K562 (cell line): ENCODE measurements at regions not wholly inside any gene's neighbourhood (a gene's known extent, or its start where the extent isn't known, plus 50 kb on each side); places are given as distances from the start of the nearest gene placed in this dataset.

Experiments
- CTCF ChIP-seq, 3 experiments: IDR thresholded peaks in 2 of 3; conservative IDR thresholded peaks in 1 of 3; 2 replicates each; pipeline ENCODE4 v1.5.1; 2011 to 2012; ENCODE audit warnings: low read length in 3 of 3, mild to moderate bottlenecking in 3 of 3, control low read depth in 2 of 3, improper control_type of control experiment in 1 of 3, inconsistent platforms in 1 of 3, low read depth in 1 of 3, mixed read lengths in 1 of 3, moderate library complexity in 1 of 3; ENCODE audit not compliant: insufficient read depth in 2 of 3
- IRF9 ChIP-seq: fragments of 450-650 bp; IDR thresholded peaks from 2 replicates; pipeline ENCODE4 v1.6.1; 2016; ENCODE audit warnings: missing biosample characterization, missing genetic modification characterization
- REST ChIP-seq, 2 experiments: fragments of 450-650 bp; formaldehyde crosslinking in 1 of 2; IDR thresholded peaks; 2 replicates each; pipeline versions ENCODE4 v1.4.0 to v1.6.1; 2014 to 2020; ENCODE audit warnings: mild to moderate bottlenecking in 2 of 2, borderline replicate concordance in 1 of 2, low read depth in 1 of 2
- TARDBP ChIP-seq: fragments of 450-650 bp; IDR thresholded peaks from 2 replicates; pipeline ENCODE4 v1.6.1; 2016
- TBP ChIP-seq: optimal IDR thresholded peaks from 2 replicates; pipeline ENCODE3; 2011; ENCODE audit warnings: low read depth, low read length, improper control_type of control experiment
- TCF7L2 ChIP-seq: fragments of 150-350 bp; IDR thresholded peaks from 2 replicates; pipeline ENCODE4 v1.6.1; 2016; ENCODE audit warnings: low read depth, mild to moderate bottlenecking, low read length, moderate library complexity
- TFE3 ChIP-seq: fragments of 450-650 bp; formaldehyde crosslinking; IDR thresholded peaks from 2 replicates; pipeline ENCODE4 v1.4.0; 2020; ENCODE audit warnings: mild to moderate bottlenecking, mixed read lengths
- USF2 ChIP-seq: sonication (generic); formaldehyde crosslinking; IDR thresholded peaks from 2 replicates; pipeline ENCODE4 v1.5.0; 2020; ENCODE audit warnings: missing genetic modification reagents
- ZNF274 ChIP-seq: IDR thresholded peaks from 2 replicates; pipeline ENCODE4 v1.6.1; 2011; ENCODE audit warnings: low read depth, mild to moderate bottlenecking, low read length, moderate library complexity, borderline replicate concordance

- TF ChIP-seq IRF9 (tag) (no peak), ZNF274 (no peak), TBP (no peak), REST (IDR thresholded peaks at IDR 0.05; ENCODE audit: borderline replicate concordance) (no peak), REST (CRISPR knock-in tag; IDR thresholded peaks at IDR 0.05; ENCODE audit: low read depth) (no peak), TARDBP (no peak), CTCF (IDR thresholded peaks at IDR 0.05 in 2 of 3, conservative IDR thresholded peaks at IDR 0.05 in 1 of 3; ENCODE audit: insufficient read depth in 2 of 3, low read depth in 1 of 3, low read length in 3 of 3) (no peak), TFE3 (CRISPR knock-in tag) (no peak), TCF7L2 (no peak), USF2 (no peak)
Observed at GRCh38 chr3:67846166-67846565, 191.8 kb upstream of the SUCLG2 start.
